Large intestine (tissue), 3 donors: ENCODE measurements at regions not wholly inside any gene's neighbourhood (a gene's known extent, or its start where the extent isn't known, plus 50 kb on each side); places are given as distances from the start of the nearest gene placed in this dataset.
A peak's percentile ranks its signal among the peaks of the same experiment; 100 is the strongest.

Experiments
- DNase-seq, 2 donors: peaks; one replicate each; pipeline versions ENCODE4 v3.0.0 to v3.0.0-alpha.2; 2013
- H3K27ac ChIP-seq: one replicate; pipeline ENCODE4 v1.5.1; 2013; ENCODE audit warnings: low read length
- H3K27me3 ChIP-seq: 2 replicates; pipeline ENCODE4 v1.6.1; 2013; ENCODE audit warnings: low read length; ENCODE audit not compliant: control insufficient read depth, insufficient read depth
- H3K36me3 ChIP-seq: 2 replicates; pipeline ENCODE4 v1.6.1; 2013; ENCODE audit warnings: low read length; ENCODE audit not compliant: control insufficient read depth, insufficient read depth
- H3K4me1 ChIP-seq: one replicate; pipeline ENCODE4 v1.6.1; 2013; ENCODE audit warnings: low read length; ENCODE audit not compliant: control insufficient read depth, insufficient read depth
- H3K4me3 ChIP-seq: one replicate; pipeline ENCODE4 v1.5.1; 2013; ENCODE audit warnings: low read length
- H3K9me3 ChIP-seq: one replicate; pipeline ENCODE4 v1.6.1; 2013; ENCODE audit warnings: mild to moderate bottlenecking, low read depth, low read length, moderate library complexity; ENCODE audit not compliant: control insufficient read depth
- WGBS: methylation state at CpG from one replicate; pipeline ENCODE4 v1.1.5; 2013; ENCODE audit warnings: low lambda C conversion rate; ENCODE audit not compliant: insufficient coverage; 5-methylcytosine and 5-hydroxymethylcytosine counted together

DNA sequence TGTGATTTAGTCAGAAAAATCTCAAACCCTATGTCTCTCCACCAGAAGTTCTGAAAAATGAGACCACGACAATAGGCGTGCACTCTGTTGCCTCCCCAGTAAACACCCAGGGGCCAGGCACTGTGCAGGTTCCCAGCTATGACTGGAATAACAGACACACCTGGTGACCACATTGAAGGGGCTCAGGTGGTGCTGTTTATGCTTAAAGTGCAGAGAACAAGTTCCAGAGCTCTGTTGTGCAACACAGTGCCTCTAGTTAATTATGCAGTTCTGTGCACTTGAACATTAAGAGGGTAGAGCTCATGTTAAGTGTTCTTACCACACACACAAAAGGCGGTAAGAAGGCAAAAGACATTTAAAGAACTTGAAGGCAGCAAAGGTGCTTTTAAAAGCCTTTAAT is 52.6 kb upstream of the AFF3 start:
- Histone ChIP-seq H3K9me3 (no peaks in the 10 kb centered on the region), H3K27ac (peak overlapping the region; percentile 78), H3K36me3 (no peaks in the 10 kb centered on the region), H3K4me3 (no peak overlapping the region), H3K27me3 (no peaks in the 10 kb centered on the region), H3K4me1 (peaks cover 43% of the 10 kb centered on the region)
- DNase-seq, result peak; percentile 77 to 85
- WGBS, result 63% methylated on average over 1 of the region's 3 CpGs

DNA sequence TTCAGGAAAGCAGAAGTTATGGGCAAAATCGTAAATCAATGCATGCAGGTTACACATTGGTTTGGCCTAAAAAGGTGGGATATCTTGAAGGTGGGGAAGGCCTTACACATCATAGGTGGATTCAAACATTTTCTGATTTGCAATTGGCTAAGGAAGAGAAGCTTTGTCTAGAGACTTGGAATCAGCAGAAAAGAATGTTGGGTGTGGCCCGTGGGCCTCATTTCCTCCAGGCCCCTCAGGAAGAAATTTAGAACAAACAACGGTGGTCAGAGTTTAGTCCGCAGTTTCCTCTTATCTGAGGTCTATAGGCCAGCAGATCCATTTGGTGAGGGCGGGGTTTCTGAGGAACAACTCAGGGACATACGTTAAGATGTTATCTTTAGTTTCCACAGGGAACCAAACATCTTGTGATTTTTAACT is 50.9 kb upstream of the AFF3 start:
- peaks cover 38% of the 10 kb centered on the region for H3K4me1 ChIP-seq
- no peaks in the 10 kb centered on the region for H3K9me3 ChIP-seq
- peak; percentile 73 to 89 for DNase-seq
- peak overlapping the region; percentile 78 for H3K27ac ChIP-seq
- WGBS, result no CpG with 5 or more reads among the region's 6 CpGs
- no peak overlapping the region for H3K4me3 ChIP-seq
- no peaks in the 10 kb centered on the region for H3K36me3 ChIP-seq
- no peaks in the 10 kb centered on the region for H3K27me3 ChIP-seq

DNA sequence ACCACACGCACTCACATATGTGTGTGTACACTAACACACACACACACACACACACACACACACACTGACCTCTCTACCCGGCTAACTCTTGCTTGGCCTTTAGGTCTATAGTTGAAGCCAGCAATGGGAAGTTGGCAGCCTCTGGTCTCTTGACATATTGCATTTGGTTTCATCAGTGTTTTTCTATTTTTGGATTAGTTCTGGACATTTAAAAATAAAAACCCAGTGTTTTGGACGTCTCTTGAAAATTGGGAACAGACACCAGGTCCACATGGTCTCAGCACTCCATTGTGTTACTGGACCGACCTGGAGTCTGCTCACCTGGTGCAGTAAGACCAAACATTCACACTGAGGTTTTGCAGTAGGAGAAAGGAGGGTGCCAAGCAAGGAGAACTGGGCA is 50.4 kb upstream of the AFF3 start:
- peaks cover 34% of the 10 kb centered on the region for H3K4me1 ChIP-seq
- no peaks in the 10 kb centered on the region for H3K9me3 ChIP-seq
- no CpG with 5 or more reads among the region's 4 CpGs for WGBS
- no peaks in the 10 kb centered on the region for H3K36me3 ChIP-seq
- no peak overlapping the region for H3K4me3 ChIP-seq
- no peak for DNase-seq
- H3K27me3 ChIP-seq, result no peaks in the 10 kb centered on the region
- H3K27ac ChIP-seq, result peak overlapping the region; percentile 40

DNA sequence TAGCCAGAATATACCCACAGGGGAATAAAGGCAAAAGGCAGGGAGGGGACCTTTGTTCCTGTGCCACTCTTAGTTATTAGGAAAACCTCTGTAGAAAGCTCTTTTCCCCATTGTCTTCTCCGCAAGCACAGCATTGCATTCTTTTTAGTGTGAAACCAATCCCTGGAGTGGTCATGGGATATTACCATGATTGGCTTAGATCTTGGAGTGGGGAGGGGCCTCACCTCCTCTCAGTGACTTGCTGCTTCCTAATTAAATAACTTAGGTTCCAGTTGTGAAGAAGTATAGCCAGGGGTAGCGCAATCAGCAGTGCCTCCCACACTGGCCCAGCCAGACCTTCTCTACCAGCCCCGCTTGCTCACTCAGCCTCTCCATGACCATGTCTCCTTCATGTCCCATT is 49.9 kb upstream of the AFF3 start:
- Histone ChIP-seq H3K36me3 (no peaks in the 10 kb centered on the region), H3K4me3 (no peak overlapping the region), H3K27me3 (no peaks in the 10 kb centered on the region), H3K9me3 (no peaks in the 10 kb centered on the region), H3K4me1 (peaks cover 29% of the 10 kb centered on the region), H3K27ac (no peak overlapping the region)
- no peak for DNase-seq
- no CpG with 5 or more reads among the region's 3 CpGs for WGBS
